ENCODE measurements at regions not wholly inside any gene's neighbourhood (a gene's known extent, or its start where the extent isn't known, plus 50 kb on each side); places are given as distances from the start of the nearest gene placed in this dataset.

DNA sequence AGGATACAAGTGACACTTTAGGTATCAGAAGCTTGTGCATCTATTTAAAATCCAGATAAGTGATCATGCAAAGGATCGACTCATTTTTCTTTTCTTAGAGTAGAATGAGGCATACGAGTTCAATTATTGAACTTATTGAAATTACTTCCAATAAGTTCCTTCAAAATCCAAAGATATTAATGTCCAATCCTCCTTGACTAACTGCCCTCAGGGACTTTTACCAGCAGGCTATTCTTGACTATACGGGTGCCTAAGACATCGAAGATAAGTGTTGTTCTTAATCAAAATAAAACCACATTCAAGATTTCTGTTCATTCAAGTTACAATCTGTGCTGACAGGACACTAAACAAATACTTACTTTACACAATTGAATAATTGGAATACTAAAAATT lies 74.5 kb upstream of the SP4 start:
- Histone ChIP-seq H3K23ac (ENCODE audit: low read depth, low read length, poor library complexity) (no peak overlapping the region), H3K79me1 (ENCODE audit: low read depth, low read length) (no peaks in the 10 kb centered on the region)
- no CpG with 5 or more reads among the region's 4 CpGs for WGBS, 2 donors (ENCODE audit: extremely low coverage in 2 of 2, insufficient read length in 2 of 2, insufficient replicate concordance in 1 of 2)

GRCh38 chr7:21354284-21354683 lies 73.6 kb upstream of the SP4 start:
- H3K4me2 ChIP-seq (ENCODE audit: insufficient read depth, low read length, poor library complexity, severe bottlenecking), result no peak overlapping the region
- H2BK120ac ChIP-seq (ENCODE audit: low read depth, low read length), result no peak overlapping the region
- WGBS, 2 donors (ENCODE audit: extremely low coverage in 2 of 2, insufficient read length in 2 of 2, insufficient replicate concordance in 1 of 2), result 100% methylated on average over 2 of the region's 5 CpGs; no CpG with 5 or more reads in 1 of the 2 donors
- no peak overlapping the region for H2BK15ac ChIP-seq (ENCODE audit: low read length)
- no peaks in the 10 kb centered on the region for H3K4me1 ChIP-seq (ENCODE audit: control insufficient read depth in 2 of 2, insufficient read depth in 1 of 2, low read depth in 1 of 2, low read length in 2 of 2)
- H2AK5ac ChIP-seq (ENCODE audit: low read depth, low read length), result no peak overlapping the region
- no peak overlapping the region for H2BK12ac ChIP-seq (ENCODE audit: low read length)
- no peaks in the 10 kb centered on the region for H3K27me3 ChIP-seq (ENCODE audit: control insufficient read depth in 3 of 3, insufficient read depth in 3 of 3, low read depth in 1 of 3, low read length in 3 of 3)
- H3K23ac ChIP-seq (ENCODE audit: low read depth, low read length, poor library complexity), result no peak overlapping the region
- H3K4me3 ChIP-seq (ENCODE audit: low read length in 2 of 2), result no peak overlapping the region
- no peak overlapping the region for H4K91ac ChIP-seq (ENCODE audit: low read depth, low read length, poor library complexity)
- no peak overlapping the region for H3K18ac ChIP-seq (ENCODE audit: low read length)
- no peaks in the 10 kb centered on the region for H3K79me1 ChIP-seq (ENCODE audit: low read depth, low read length)
- H3K9me3 ChIP-seq (replicated peaks in 1 of 2; ENCODE audit: control insufficient read depth in 2 of 2, insufficient read depth in 1 of 2, low read depth in 1 of 2, low read length in 2 of 2), result no peaks in the 10 kb centered on the region
- no peak overlapping the region for H2AFZ ChIP-seq (ENCODE audit: low read length)
- no peak overlapping the region for H3K4ac ChIP-seq (ENCODE audit: low read length)
- no peak overlapping the region for H3K27ac ChIP-seq (replicated peaks; ENCODE audit: low read length)
- H2BK5ac ChIP-seq (ENCODE audit: low read length), result no peak overlapping the region
- no peak overlapping the region for H4K8ac ChIP-seq (ENCODE audit: low read depth, low read length)
- H3K9ac ChIP-seq (ENCODE audit: low read depth, low read length, poor library complexity), result no peak overlapping the region
- no peak overlapping the region for H3K14ac ChIP-seq (ENCODE audit: low read length)
- no peaks in the 10 kb centered on the region for H3K36me3 ChIP-seq (replicated peaks in 1 of 2; ENCODE audit: control insufficient read depth in 2 of 2, insufficient read depth in 2 of 2, low read length in 2 of 2)
- no peak for DNase-seq (ENCODE audit: low spot score)

More for the DNA sequence above, 74.5 kb upstream of the SP4 start:
- no peaks in the 10 kb centered on the region for H3K27me3 ChIP-seq (ENCODE audit: control insufficient read depth in 3 of 3, insufficient read depth in 3 of 3, low read depth in 1 of 3, low read length in 3 of 3)
- no peak overlapping the region for H4K91ac ChIP-seq (ENCODE audit: low read depth, low read length, poor library complexity)
- H3K9me3 ChIP-seq (replicated peaks in 1 of 2; ENCODE audit: control insufficient read depth in 2 of 2, insufficient read depth in 1 of 2, low read depth in 1 of 2, low read length in 2 of 2), result no peaks in the 10 kb centered on the region
- H2BK5ac ChIP-seq (ENCODE audit: low read length), result no peak overlapping the region
- H3K4me1 ChIP-seq (ENCODE audit: control insufficient read depth in 2 of 2, insufficient read depth in 1 of 2, low read depth in 1 of 2, low read length in 2 of 2), result no peaks in the 10 kb centered on the region
- no peak overlapping the region for H3K18ac ChIP-seq (ENCODE audit: low read length)
- no peak overlapping the region for H2AFZ ChIP-seq (ENCODE audit: low read length)
- no peak for DNase-seq (ENCODE audit: low spot score)
- H4K8ac ChIP-seq (ENCODE audit: low read depth, low read length), result no peak overlapping the region
- H2AK5ac ChIP-seq (ENCODE audit: low read depth, low read length), result no peak overlapping the region
- H3K4ac ChIP-seq (ENCODE audit: low read length), result no peak overlapping the region
- H3K36me3 ChIP-seq (replicated peaks in 1 of 2; ENCODE audit: control insufficient read depth in 2 of 2, insufficient read depth in 2 of 2, low read length in 2 of 2), result no peaks in the 10 kb centered on the region
- H2BK120ac ChIP-seq (ENCODE audit: low read depth, low read length), result no peak overlapping the region
- H2BK15ac ChIP-seq (ENCODE audit: low read length), result no peak overlapping the region
- H3K27ac ChIP-seq (replicated peaks; ENCODE audit: low read length), result no peak overlapping the region
- H3K4me3 ChIP-seq (ENCODE audit: low read length in 2 of 2), result no peak overlapping the region
- no peak overlapping the region for H2BK12ac ChIP-seq (ENCODE audit: low read length)
- H3K9ac ChIP-seq (ENCODE audit: low read depth, low read length, poor library complexity), result no peak overlapping the region
- no peak overlapping the region for H3K14ac ChIP-seq (ENCODE audit: low read length)
- H3K4me2 ChIP-seq (ENCODE audit: insufficient read depth, low read length, poor library complexity, severe bottlenecking), result no peak overlapping the region

GRCh38 chr7:21355406-21355874 lies 72.4 kb upstream of the SP4 start:
- H2BK5ac ChIP-seq (ENCODE audit: low read length), result no peak overlapping the region
- no peak overlapping the region for H3K23ac ChIP-seq (ENCODE audit: low read depth, low read length, poor library complexity)
- H3K27ac ChIP-seq (replicated peaks; ENCODE audit: low read length), result no peak overlapping the region
- no peak overlapping the region for H3K18ac ChIP-seq (ENCODE audit: low read length)
- no peak overlapping the region for H3K4me2 ChIP-seq (ENCODE audit: insufficient read depth, low read length, poor library complexity, severe bottlenecking)
- no peaks in the 10 kb centered on the region for H3K4me1 ChIP-seq (ENCODE audit: control insufficient read depth in 2 of 2, insufficient read depth in 1 of 2, low read depth in 1 of 2, low read length in 2 of 2)
- H3K9ac ChIP-seq (ENCODE audit: low read depth, low read length, poor library complexity), result no peak overlapping the region
- no peaks in the 10 kb centered on the region for H3K9me3 ChIP-seq (replicated peaks in 1 of 2; ENCODE audit: control insufficient read depth in 2 of 2, insufficient read depth in 1 of 2, low read depth in 1 of 2, low read length in 2 of 2)
- H2AK5ac ChIP-seq (ENCODE audit: low read depth, low read length), result no peak overlapping the region
- no peak overlapping the region for H3K4me3 ChIP-seq (ENCODE audit: low read length in 2 of 2)
- no CpG with 5 or more reads among the region's 2 CpGs for WGBS, 2 donors (ENCODE audit: extremely low coverage in 2 of 2, insufficient read length in 2 of 2, insufficient replicate concordance in 1 of 2)
- no peak for DNase-seq (ENCODE audit: low spot score)
- H2BK15ac ChIP-seq (ENCODE audit: low read length), result no peak overlapping the region
- H3K79me1 ChIP-seq (ENCODE audit: low read depth, low read length), result no peaks in the 10 kb centered on the region
- H3K27me3 ChIP-seq (ENCODE audit: control insufficient read depth in 3 of 3, insufficient read depth in 3 of 3, low read depth in 1 of 3, low read length in 3 of 3), result no peaks in the 10 kb centered on the region
- H2BK120ac ChIP-seq (ENCODE audit: low read depth, low read length), result no peak overlapping the region
- H3K14ac ChIP-seq (ENCODE audit: low read length), result no peak overlapping the region
- H3K4ac ChIP-seq (ENCODE audit: low read length), result no peak overlapping the region
- no peak overlapping the region for H2AFZ ChIP-seq (ENCODE audit: low read length)
- H4K91ac ChIP-seq (ENCODE audit: low read depth, low read length, poor library complexity), result no peak overlapping the region
- no peak overlapping the region for H2BK12ac ChIP-seq (ENCODE audit: low read length)
- no peak overlapping the region for H4K8ac ChIP-seq (ENCODE audit: low read depth, low read length)
- H3K36me3 ChIP-seq (replicated peaks in 1 of 2; ENCODE audit: control insufficient read depth in 2 of 2, insufficient read depth in 2 of 2, low read length in 2 of 2), result no peaks in the 10 kb centered on the region

DNA sequence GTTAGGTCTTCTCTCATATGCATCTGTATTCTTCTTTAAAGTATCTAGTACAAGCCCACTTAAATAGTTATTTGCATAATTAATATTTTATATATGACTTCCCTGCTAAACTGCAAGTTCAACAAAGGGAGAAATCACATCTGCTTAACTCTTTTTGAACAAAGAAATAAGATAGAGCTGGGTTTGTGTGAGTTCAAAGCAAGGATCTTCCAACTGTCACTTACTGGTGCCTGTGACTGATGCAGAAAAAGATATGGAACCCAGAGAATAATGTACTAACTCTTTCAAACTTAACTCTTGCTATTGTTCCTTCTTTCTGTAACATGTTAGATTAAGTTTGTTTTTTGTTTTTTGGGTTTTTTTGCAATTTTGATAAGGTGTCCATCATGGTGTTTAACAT lies 71.3 kb upstream of the SP4 start:
- H3K4me1 ChIP-seq (ENCODE audit: control insufficient read depth in 2 of 2, insufficient read depth in 1 of 2, low read depth in 1 of 2, low read length in 2 of 2), result no peaks in the 10 kb centered on the region
- no peaks in the 10 kb centered on the region for H3K9me3 ChIP-seq (replicated peaks in 1 of 2; ENCODE audit: control insufficient read depth in 2 of 2, insufficient read depth in 1 of 2, low read depth in 1 of 2, low read length in 2 of 2)
- no peak overlapping the region for H3K18ac ChIP-seq (ENCODE audit: low read length)
- H4K8ac ChIP-seq (ENCODE audit: low read depth, low read length), result no peak overlapping the region
- H3K4me3 ChIP-seq (ENCODE audit: low read length in 2 of 2), result no peak overlapping the region
- H2BK5ac ChIP-seq (ENCODE audit: low read length), result no peak overlapping the region
- H3K4ac ChIP-seq (ENCODE audit: low read length), result no peak overlapping the region
- no peaks in the 10 kb centered on the region for H3K79me1 ChIP-seq (ENCODE audit: low read depth, low read length)
- no peak overlapping the region for H3K23ac ChIP-seq (ENCODE audit: low read depth, low read length, poor library complexity)
- H2AFZ ChIP-seq (ENCODE audit: low read length), result no peak overlapping the region
- H2AK5ac ChIP-seq (ENCODE audit: low read depth, low read length), result no peak overlapping the region
- no peak overlapping the region for H2BK15ac ChIP-seq (ENCODE audit: low read length)
- H3K14ac ChIP-seq (ENCODE audit: low read length), result no peak overlapping the region
- no peaks in the 10 kb centered on the region for H3K27me3 ChIP-seq (ENCODE audit: control insufficient read depth in 3 of 3, insufficient read depth in 3 of 3, low read depth in 1 of 3, low read length in 3 of 3)
- H2BK120ac ChIP-seq (ENCODE audit: low read depth, low read length), result no peak overlapping the region
- H4K91ac ChIP-seq (ENCODE audit: low read depth, low read length, poor library complexity), result no peak overlapping the region
- no peak overlapping the region for H3K9ac ChIP-seq (ENCODE audit: low read depth, low read length, poor library complexity)
- H3K27ac ChIP-seq (replicated peaks; ENCODE audit: low read length), result no peak overlapping the region
- no peak overlapping the region for H2BK12ac ChIP-seq (ENCODE audit: low read length)
- DNase-seq (ENCODE audit: low spot score), result no peak
- no peak overlapping the region for H3K4me2 ChIP-seq (ENCODE audit: insufficient read depth, low read length, poor library complexity, severe bottlenecking)
- no peaks in the 10 kb centered on the region for H3K36me3 ChIP-seq (replicated peaks in 1 of 2; ENCODE audit: control insufficient read depth in 2 of 2, insufficient read depth in 2 of 2, low read length in 2 of 2)
